Transverse colon (tissue), 3 donors: ENCODE measurements at regions not wholly inside any gene's neighbourhood (a gene's known extent, or its start where the extent isn't known, plus 50 kb on each side); places are given as distances from the start of the nearest gene placed in this dataset.

Source experiments
- CTCF ChIP-seq, 5 experiments: fragments of 200-600 bp in 3 of 5; fragments of 450-650 bp in 2 of 5; sonication (generic) in 3 of 5; IDR thresholded peaks; 1 replicate in 2 of 5; 2 replicates in 3 of 5; pipeline ENCODE4 v1.5.1; 2016 to 2017; ENCODE audit warnings: antibody characterized with exemption in 5 of 5, inconsistent platforms in 3 of 5, mild to moderate bottlenecking in 2 of 5, moderate library complexity in 1 of 5
- POLR2A ChIP-seq: fragments of 450-650 bp; IDR thresholded peaks from one replicate; pipeline ENCODE4 v1.6.1; 2016; ENCODE audit warnings: antibody characterized with exemption, mild to moderate bottlenecking, moderate library complexity

GRCh38 chr16:86030116-86030515, 131.2 kb downstream of the IRF8 start:
- TF ChIP-seq CTCF (IDR thresholded peaks at IDR 0.05): no peak
- TF ChIP-seq POLR2A: no peak
